ENCODE measurements at regions not wholly inside any gene's neighbourhood (a gene's known extent, or its start where the extent isn't known, plus 50 kb on each side); places are given as distances from the start of the nearest gene placed in this dataset.

- Histone ChIP-seq H3K4me2 (ENCODE audit: low read length, poor library complexity, severe bottlenecking) (no peak overlapping the region), H3K9ac (ENCODE audit: low read length) (no peak overlapping the region), H2BK12ac (ENCODE audit: low read length in 2 of 2) (no peak overlapping the region), H3K4me1 (ENCODE audit: control insufficient read depth, insufficient read depth, low read depth, low read length) (peaks cover 1% of the 10 kb centered on the region), H3K4me3 (ENCODE audit: insufficient read depth in 1 of 2, low read depth in 1 of 2, low read length in 2 of 2) (no peak overlapping the region), H2AK5ac (ENCODE audit: low read length, severe bottlenecking) (no peak overlapping the region), H3K23ac (ENCODE audit: low read length in 2 of 2) (no peak overlapping the region), H2BK120ac (ENCODE audit: low read depth, low read length) (no peak overlapping the region), H3K79me1 (replicated peaks; ENCODE audit: low read length, poor library complexity, severe bottlenecking) (no peaks in the 10 kb centered on the region), H3K14ac (ENCODE audit: low read length in 2 of 2) (no peak overlapping the region), H3K18ac (ENCODE audit: low read depth in 1 of 2, low read length in 2 of 2) (no peak overlapping the region), H4K91ac (ENCODE audit: low read length) (no peak overlapping the region), H3K4ac (ENCODE audit: low read depth in 1 of 2, low read length in 2 of 2) (no peak overlapping the region), H3K36me3 (ENCODE audit: control insufficient read depth in 1 of 2, insufficient read depth in 2 of 2, low read depth in 1 of 2, low read length in 2 of 2) (no peaks in the 10 kb centered on the region), H3K27ac (ENCODE audit: low read length, poor library complexity, severe bottlenecking) (no peak overlapping the region), H2AFZ (ENCODE audit: low read depth, low read length) (no peak overlapping the region), H3K9me3 (ENCODE audit: control insufficient read depth, low read length) (no peaks in the 10 kb centered on the region), H4K8ac (ENCODE audit: low read length) (no peak overlapping the region), H2BK5ac (ENCODE audit: low read depth, low read length, poor library complexity, severe bottlenecking) (no peak overlapping the region), H3K27me3 (ENCODE audit: control insufficient read depth in 1 of 2, insufficient read depth in 1 of 2, low read length in 2 of 2) (no peaks in the 10 kb centered on the region), H2BK15ac (ENCODE audit: low read depth, poor library complexity, severe bottlenecking) (no peak overlapping the region)
- WGBS = 93% methylated on average over 4 of the region's 5 CpGs
- no peak for DNase-seq
Measured at GRCh38 chr6:11387707-11388430, 149.7 kb upstream of the TMEM170B start.

- Histone ChIP-seq H2BK120ac (ENCODE audit: low read depth, low read length) (no peak overlapping the region), H3K14ac (ENCODE audit: low read length in 2 of 2) (no peak overlapping the region), H3K4me1 (ENCODE audit: control insufficient read depth, insufficient read depth, low read depth, low read length) (peaks cover 4% of the 10 kb centered on the region), H3K9ac (ENCODE audit: low read length) (no peak overlapping the region), H3K27me3 (ENCODE audit: control insufficient read depth in 1 of 2, insufficient read depth in 1 of 2, low read length in 2 of 2) (no peaks in the 10 kb centered on the region), H2AK5ac (ENCODE audit: low read length, severe bottlenecking) (no peak overlapping the region), H3K27ac (ENCODE audit: low read length, poor library complexity, severe bottlenecking) (no peak overlapping the region), H4K91ac (ENCODE audit: low read length) (no peak overlapping the region), H2BK12ac (ENCODE audit: low read length in 2 of 2) (no peak overlapping the region), H3K36me3 (ENCODE audit: control insufficient read depth in 1 of 2, insufficient read depth in 2 of 2, low read depth in 1 of 2, low read length in 2 of 2) (no peaks in the 10 kb centered on the region), H3K4me2 (ENCODE audit: low read length, poor library complexity, severe bottlenecking) (no peak overlapping the region), H2BK15ac (ENCODE audit: low read depth, poor library complexity, severe bottlenecking) (no peak overlapping the region), H4K8ac (ENCODE audit: low read length) (no peak overlapping the region), H3K4me3 (ENCODE audit: insufficient read depth in 1 of 2, low read depth in 1 of 2, low read length in 2 of 2) (no peak overlapping the region), H2BK5ac (ENCODE audit: low read depth, low read length, poor library complexity, severe bottlenecking) (no peak overlapping the region), H3K79me1 (replicated peaks; ENCODE audit: low read length, poor library complexity, severe bottlenecking) (no peaks in the 10 kb centered on the region), H3K9me3 (ENCODE audit: control insufficient read depth, low read length) (no peaks in the 10 kb centered on the region), H2AFZ (ENCODE audit: low read depth, low read length) (no peak overlapping the region), H3K23ac (ENCODE audit: low read length in 2 of 2) (no peak overlapping the region), H3K18ac (ENCODE audit: low read depth in 1 of 2, low read length in 2 of 2) (no peak overlapping the region), H3K4ac (ENCODE audit: low read depth in 1 of 2, low read length in 2 of 2) (no peak overlapping the region)
- WGBS = 56% methylated on average over 2 of the region's 2 CpGs
- DNase-seq = no peak
Measured at GRCh38 chr6:11386726-11387125, 150.8 kb upstream of the TMEM170B start.

DNA sequence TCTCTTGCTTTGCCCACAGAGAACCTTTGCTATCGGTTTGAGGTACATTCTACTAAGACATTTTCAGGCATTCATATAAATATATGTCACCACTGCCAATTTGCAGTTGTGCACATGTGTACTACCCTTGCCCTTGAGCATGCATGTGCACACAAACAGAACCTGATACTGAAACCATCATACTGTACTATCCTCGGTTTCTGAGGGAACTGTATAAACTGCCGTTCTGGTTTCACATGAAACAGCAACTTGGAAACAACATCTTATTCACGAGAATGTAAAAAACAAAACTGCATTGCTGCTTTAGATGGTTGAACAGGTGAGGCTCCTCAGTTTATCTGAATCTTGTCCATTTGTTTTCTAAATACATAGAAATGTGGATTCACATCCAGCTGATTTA, 151.2 kb upstream of the TMEM170B start:
- H4K91ac ChIP-seq (ENCODE audit: low read length) = no peak overlapping the region
- 98% methylated on average over 3 of the region's 4 CpGs for WGBS
- H3K36me3 ChIP-seq (ENCODE audit: control insufficient read depth in 1 of 2, insufficient read depth in 2 of 2, low read depth in 1 of 2, low read length in 2 of 2) = no peaks in the 10 kb centered on the region
- H2AK5ac ChIP-seq (ENCODE audit: low read length, severe bottlenecking) = no peak overlapping the region
- H3K14ac ChIP-seq (ENCODE audit: low read length in 2 of 2) = no peak overlapping the region
- H3K23ac ChIP-seq (ENCODE audit: low read length in 2 of 2) = no peak overlapping the region
- H2BK15ac ChIP-seq (ENCODE audit: low read depth, poor library complexity, severe bottlenecking) = no peak overlapping the region
- H3K27me3 ChIP-seq (ENCODE audit: control insufficient read depth in 1 of 2, insufficient read depth in 1 of 2, low read length in 2 of 2) = no peaks in the 10 kb centered on the region
- DNase-seq = no peak
- no peak overlapping the region for H3K27ac ChIP-seq (ENCODE audit: low read length, poor library complexity, severe bottlenecking)
- peaks cover 6% of the 10 kb centered on the region for H3K4me1 ChIP-seq (ENCODE audit: control insufficient read depth, insufficient read depth, low read depth, low read length)
- no peak overlapping the region for H3K4me3 ChIP-seq (ENCODE audit: insufficient read depth in 1 of 2, low read depth in 1 of 2, low read length in 2 of 2)
- H3K79me1 ChIP-seq (replicated peaks; ENCODE audit: low read length, poor library complexity, severe bottlenecking) = no peaks in the 10 kb centered on the region
- H2BK120ac ChIP-seq (ENCODE audit: low read depth, low read length) = no peak overlapping the region
- H2BK5ac ChIP-seq (ENCODE audit: low read depth, low read length, poor library complexity, severe bottlenecking) = no peak overlapping the region
- no peaks in the 10 kb centered on the region for H3K9me3 ChIP-seq (ENCODE audit: control insufficient read depth, low read length)
- H3K9ac ChIP-seq (ENCODE audit: low read length) = no peak overlapping the region
- H3K4ac ChIP-seq (ENCODE audit: low read depth in 1 of 2, low read length in 2 of 2) = no peak overlapping the region
- no peak overlapping the region for H3K18ac ChIP-seq (ENCODE audit: low read depth in 1 of 2, low read length in 2 of 2)
- no peak overlapping the region for H2AFZ ChIP-seq (ENCODE audit: low read depth, low read length)
- no peak overlapping the region for H3K4me2 ChIP-seq (ENCODE audit: low read length, poor library complexity, severe bottlenecking)
- no peak overlapping the region for H4K8ac ChIP-seq (ENCODE audit: low read length)
- H2BK12ac ChIP-seq (ENCODE audit: low read length in 2 of 2) = no peak overlapping the region

GRCh38 chr6:11384531-11385309, 152.3 kb upstream of the NEDD9 start:
- H3K36me3 ChIP-seq (ENCODE audit: control insufficient read depth in 1 of 2, insufficient read depth in 2 of 2, low read depth in 1 of 2, low read length in 2 of 2) = no peaks in the 10 kb centered on the region
- no peak overlapping the region for H2BK120ac ChIP-seq (ENCODE audit: low read depth, low read length)
- H2AK5ac ChIP-seq (ENCODE audit: low read length, severe bottlenecking) = no peak overlapping the region
- no peak overlapping the region for H3K27ac ChIP-seq (ENCODE audit: low read length, poor library complexity, severe bottlenecking)
- no peak overlapping the region for H2BK15ac ChIP-seq (ENCODE audit: low read depth, poor library complexity, severe bottlenecking)
- no peak overlapping the region for H3K4me2 ChIP-seq (ENCODE audit: low read length, poor library complexity, severe bottlenecking)
- H3K18ac ChIP-seq (ENCODE audit: low read depth in 1 of 2, low read length in 2 of 2) = no peak overlapping the region
- no peak overlapping the region for H3K23ac ChIP-seq (ENCODE audit: low read length in 2 of 2)
- H3K79me1 ChIP-seq (replicated peaks; ENCODE audit: low read length, poor library complexity, severe bottlenecking) = no peaks in the 10 kb centered on the region
- H3K4me1 ChIP-seq (ENCODE audit: control insufficient read depth, insufficient read depth, low read depth, low read length) = peaks cover 12% of the 10 kb centered on the region
- H3K4ac ChIP-seq (ENCODE audit: low read depth in 1 of 2, low read length in 2 of 2) = no peak overlapping the region
- H4K91ac ChIP-seq (ENCODE audit: low read length) = no peak overlapping the region
- H3K9me3 ChIP-seq (ENCODE audit: control insufficient read depth, low read length) = no peaks in the 10 kb centered on the region
- WGBS = 78% methylated on average over 7 of the region's 7 CpGs
- H3K9ac ChIP-seq (ENCODE audit: low read length) = no peak overlapping the region
- H2BK12ac ChIP-seq (ENCODE audit: low read length in 2 of 2) = no peak overlapping the region
- no peak overlapping the region for H2BK5ac ChIP-seq (ENCODE audit: low read depth, low read length, poor library complexity, severe bottlenecking)
- H2AFZ ChIP-seq (ENCODE audit: low read depth, low read length) = no peak overlapping the region
- H3K27me3 ChIP-seq (ENCODE audit: control insufficient read depth in 1 of 2, insufficient read depth in 1 of 2, low read length in 2 of 2) = no peaks in the 10 kb centered on the region
- no peak overlapping the region for H3K14ac ChIP-seq (ENCODE audit: low read length in 2 of 2)
- H3K4me3 ChIP-seq (ENCODE audit: insufficient read depth in 1 of 2, low read depth in 1 of 2, low read length in 2 of 2) = no peak overlapping the region
- H4K8ac ChIP-seq (ENCODE audit: low read length) = no peak overlapping the region
- DNase-seq = no peak
